Upper lobe of left lung (tissue), 6 donors: ENCODE measurements at regions not wholly inside any gene's neighbourhood (a gene's known extent, or its start where the extent isn't known, plus 50 kb on each side); places are given as distances from the start of the nearest gene placed in this dataset.

Source experiments
- ATAC-seq, 2 donors: fragments of 200-7000 bp; cut with Tn5 transposase; one replicate each; pipeline ENCODE4 v1.9.1; 2022; ENCODE audit warnings: mild to moderate bottlenecking in 2 of 2, moderate library complexity in 2 of 2; ENCODE audit not compliant: low FRiP score in 2 of 2
- DNase-seq, 2 donors: peaks; one replicate each; pipeline ENCODE4 v3.0.0-alpha.2; 2019 to 2020
- H3K27ac ChIP-seq, 4 donors: fragments of 200-600 bp; sonication (generic); one replicate each; pipeline ENCODE4 v1.5.1; 2016 to 2019
- H3K27me3 ChIP-seq, 4 donors: fragments of 200-600 bp; sonication (generic); one replicate each; pipeline ENCODE4 v1.5.1; 2017 to 2019
- H3K36me3 ChIP-seq, 4 donors: fragments of 200-600 bp; sonication (generic); one replicate each; pipeline ENCODE4 v1.5.1; 2016 to 2019
- H3K4me1 ChIP-seq, 4 donors: fragments of 200-600 bp; sonication (generic); one replicate each; pipeline ENCODE4 v1.5.1; 2018 to 2019
- H3K4me3 ChIP-seq, 4 donors: fragments of 200-600 bp; sonication (generic); one replicate each; pipeline ENCODE4 v1.5.1; 2017 to 2019; ENCODE audit warnings: mild to moderate bottlenecking in 2 of 4, moderate library complexity in 1 of 4
- H3K9me3 ChIP-seq, 4 donors: fragments of 200-600 bp; sonication (generic); one replicate each; pipeline ENCODE4 v1.5.1; 2018 to 2019
- EP300 ChIP-seq, 4 donors: sonication (generic); formaldehyde crosslinking; IDR thresholded peaks; one replicate each; pipeline ENCODE4 v1.5.1; 2017; ENCODE audit warnings: antibody characterized with exemption in 4 of 4, control low read depth in 2 of 4
- POLR2A ChIP-seq, 4 donors: fragments of 450-650 bp; IDR thresholded peaks; one replicate each; pipeline ENCODE4 v1.5.1; 2016 to 2017; ENCODE audit warnings: antibody characterized with exemption in 4 of 4, mild to moderate bottlenecking in 2 of 4
- POLR2AphosphoS5 ChIP-seq, 2 donors: sonication (generic); formaldehyde crosslinking; IDR thresholded peaks; one replicate each; pipeline ENCODE4 v1.5.1; 2017; ENCODE audit warnings: antibody characterized with exemption in 2 of 2
- WGBS, 2 donors: methylation state at CpG; one replicate each; pipeline ENCODE4 v1.1.5; 2017 to 2018; 5-methylcytosine and 5-hydroxymethylcytosine counted together
- TF ChIP-seq, protein P1 (sequence below), 6 experiments: fragments of 450-650 bp in 4 of 6; fragments of 200-600 bp in 2 of 6; sonication (generic) in 2 of 6; IDR thresholded peaks; one replicate each; pipeline ENCODE4 v1.5.1; 2016 to 2019; ENCODE audit warnings: antibody characterized with exemption in 6 of 6
- donor health status: DM: no; HTN: no; CAD: no; lungs with moderate emphysema.
- donor health status: DM: no; HTN: yes; CAD: no; lungs with severe emphysema.

DNA sequence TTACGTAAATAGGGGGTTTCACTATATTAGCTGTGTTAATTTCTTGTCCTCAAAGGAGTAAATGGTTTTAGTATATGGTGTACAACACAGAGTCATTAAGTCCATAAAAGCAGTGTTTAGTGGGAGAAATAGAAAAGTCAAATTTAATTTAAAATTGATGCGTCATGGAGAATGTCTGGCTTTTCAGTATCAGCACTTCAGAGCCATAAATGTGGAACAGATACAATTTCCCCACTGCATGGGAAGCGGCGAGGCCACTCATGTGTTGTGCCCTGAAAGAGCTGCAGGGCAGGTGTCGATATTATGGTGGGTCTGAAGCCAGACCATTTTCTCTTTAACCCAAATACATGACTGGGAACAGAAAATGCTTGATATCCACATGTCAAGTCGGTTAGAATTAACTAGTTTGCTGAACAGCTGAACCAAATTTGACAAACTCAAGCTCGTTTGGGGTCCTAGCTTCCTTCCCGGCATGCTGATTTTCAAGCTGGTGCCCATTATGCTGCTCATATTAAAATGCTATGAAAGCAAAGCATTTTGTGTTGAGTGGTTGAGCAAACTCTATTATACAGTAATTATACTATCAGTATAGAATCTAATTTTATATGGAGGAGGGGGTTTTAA is 364.6 kb upstream of the TBL1XR1 start:
- Histone ChIP-seq H3K27ac (no peak overlapping the region), H3K4me3 (no peak overlapping the region), H3K27me3 (no peaks in the 10 kb centered on the region), H3K36me3 (no peaks in the 10 kb centered on the region), H3K9me3 (no peaks in the 10 kb centered on the region), H3K4me1 (peaks cover 0 to 8% (median 0%) of the 10 kb centered on the region in 4 donors)
- DNase-seq (no peak), ATAC-seq (no peak)
- no peak for TF ChIP-seq EP300 (IDR thresholded peaks at IDR 0.05)
- TF ChIP-seq, protein P1, sequence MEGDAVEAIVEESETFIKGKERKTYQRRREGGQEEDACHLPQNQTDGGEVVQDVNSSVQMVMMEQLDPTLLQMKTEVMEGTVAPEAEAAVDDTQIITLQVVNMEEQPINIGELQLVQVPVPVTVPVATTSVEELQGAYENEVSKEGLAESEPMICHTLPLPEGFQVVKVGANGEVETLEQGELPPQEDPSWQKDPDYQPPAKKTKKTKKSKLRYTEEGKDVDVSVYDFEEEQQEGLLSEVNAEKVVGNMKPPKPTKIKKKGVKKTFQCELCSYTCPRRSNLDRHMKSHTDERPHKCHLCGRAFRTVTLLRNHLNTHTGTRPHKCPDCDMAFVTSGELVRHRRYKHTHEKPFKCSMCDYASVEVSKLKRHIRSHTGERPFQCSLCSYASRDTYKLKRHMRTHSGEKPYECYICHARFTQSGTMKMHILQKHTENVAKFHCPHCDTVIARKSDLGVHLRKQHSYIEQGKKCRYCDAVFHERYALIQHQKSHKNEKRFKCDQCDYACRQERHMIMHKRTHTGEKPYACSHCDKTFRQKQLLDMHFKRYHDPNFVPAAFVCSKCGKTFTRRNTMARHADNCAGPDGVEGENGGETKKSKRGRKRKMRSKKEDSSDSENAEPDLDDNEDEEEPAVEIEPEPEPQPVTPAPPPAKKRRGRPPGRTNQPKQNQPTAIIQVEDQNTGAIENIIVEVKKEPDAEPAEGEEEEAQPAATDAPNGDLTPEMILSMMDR (IDR thresholded peaks at IDR 0.05), result no peak
- 94 to 97% methylated on average over 8 of the region's 8 CpGs for WGBS, 2 donors

DNA sequence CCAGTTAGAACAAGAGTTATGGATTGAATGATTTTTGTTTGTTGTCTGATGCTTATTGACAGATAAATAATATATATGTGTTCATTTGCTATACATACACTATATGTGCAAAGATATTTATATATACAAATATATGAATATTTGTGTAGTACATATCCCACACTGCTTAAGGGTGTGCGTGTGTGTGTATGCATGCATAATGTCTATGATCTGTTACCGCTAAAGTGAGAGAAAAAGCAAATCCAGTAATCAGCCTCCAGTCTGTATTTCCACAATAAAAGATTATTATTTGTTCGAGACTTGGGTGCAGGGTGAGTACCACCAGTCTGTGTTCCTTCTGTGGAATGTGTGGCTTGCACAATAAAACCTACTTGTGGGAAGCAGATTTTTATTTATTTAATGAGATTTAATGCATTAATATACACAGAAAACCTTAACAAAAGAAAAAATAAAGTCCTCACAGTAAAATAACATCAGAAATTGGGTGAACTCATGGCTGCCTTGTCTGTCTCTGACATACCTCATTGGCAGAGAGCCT is 366.0 kb upstream of the TBL1XR1 start:
- no peak overlapping the region for H3K4me3 ChIP-seq
- no peaks in the 10 kb centered on the region for H3K27me3 ChIP-seq
- DNase-seq, result no peak
- no peak overlapping the region for H3K27ac ChIP-seq
- WGBS, 2 donors, result 81 to 90% methylated on average over 3 of the region's 3 CpGs
- peaks cover 0 to 8% (median 0%) of the 10 kb centered on the region in 4 donors for H3K4me1 ChIP-seq
- ATAC-seq, result no peak
- no peaks in the 10 kb centered on the region for H3K36me3 ChIP-seq
- TF ChIP-seq POLR2A (IDR thresholded peaks at IDR 0.05) (no peak), EP300 (IDR thresholded peaks at IDR 0.05) (no peak), POLR2AphosphoS5 (IDR thresholded peaks at IDR 0.05) (no peak)
- TF ChIP-seq, protein P1 (IDR thresholded peaks at IDR 0.05), result no peak
- H3K9me3 ChIP-seq, result no peaks in the 10 kb centered on the region

DNA sequence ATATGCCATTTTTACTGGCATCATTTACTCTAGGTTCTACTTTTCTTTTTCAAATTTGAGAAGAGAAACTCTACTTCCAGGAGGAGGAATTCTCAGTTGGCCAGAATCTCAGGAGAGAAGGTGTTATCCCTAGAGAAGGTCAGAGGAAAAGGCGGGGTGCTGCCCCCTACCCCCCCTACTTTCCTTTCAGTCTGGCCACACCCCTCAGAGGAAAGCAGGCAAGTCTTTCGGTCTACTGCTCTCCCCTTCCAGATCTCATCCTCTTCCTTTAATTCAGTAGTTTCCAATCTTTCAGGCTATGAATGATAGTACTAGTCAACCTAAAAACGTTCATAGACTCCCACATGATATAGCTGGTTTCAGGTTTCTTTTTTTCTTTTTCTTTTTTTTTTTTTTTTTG is 366.5 kb upstream of the TBL1XR1 start:
- DNase-seq (no peak), ATAC-seq (no peak)
- Histone ChIP-seq H3K36me3 (no peaks in the 10 kb centered on the region), H3K9me3 (no peaks in the 10 kb centered on the region), H3K4me1 (peaks cover 0 to 8% (median 0%) of the 10 kb centered on the region in 4 donors), H3K27me3 (no peaks in the 10 kb centered on the region), H3K27ac (no peak overlapping the region), H3K4me3 (no peak overlapping the region)
- TF ChIP-seq, protein P1 (IDR thresholded peaks at IDR 0.05), result no peak
- TF ChIP-seq POLR2A (IDR thresholded peaks at IDR 0.05), result no peak
- TF ChIP-seq POLR2AphosphoS5 (IDR thresholded peaks at IDR 0.05), result no peak
- TF ChIP-seq EP300 (IDR thresholded peaks at IDR 0.05), result no peak
- WGBS, 2 donors, result 38 to 51% methylated on average over 3 of the region's 3 CpGs

DNA sequence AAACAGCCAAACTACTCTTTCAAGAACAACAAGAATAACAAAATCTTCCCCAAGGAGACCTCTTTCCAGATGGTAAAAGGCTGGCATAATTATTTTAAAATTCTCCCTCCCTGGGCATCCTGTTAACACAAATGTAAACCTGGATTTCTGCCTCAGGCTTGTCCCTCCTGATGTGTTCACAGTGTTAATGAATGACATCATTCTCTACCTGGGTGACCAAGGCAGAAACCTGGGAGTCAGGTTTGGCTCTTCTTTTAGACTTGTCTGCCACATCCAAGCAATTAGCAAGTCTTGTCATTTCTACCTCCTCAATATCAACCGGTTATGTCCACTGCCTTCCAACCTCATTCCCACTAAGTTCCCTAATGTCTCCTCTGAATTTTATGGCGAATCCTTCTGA is 368.7 kb upstream of the TBL1XR1 start:
- H3K4me3 ChIP-seq, result no peak overlapping the region

More for the DNA sequence above, 368.7 kb upstream of the TBL1XR1 start:
- no peak overlapping the region for H3K27ac ChIP-seq
- H3K9me3 ChIP-seq, result no peaks in the 10 kb centered on the region
- H3K36me3 ChIP-seq, result no peaks in the 10 kb centered on the region
- DNase-seq (no peak), ATAC-seq (no peak)
- TF ChIP-seq EP300 (IDR thresholded peaks at IDR 0.05) (no peak), POLR2AphosphoS5 (IDR thresholded peaks at IDR 0.05) (no peak), POLR2A (IDR thresholded peaks at IDR 0.05) (no peak)
- TF ChIP-seq, protein P1 (IDR thresholded peaks at IDR 0.05), result no peak
- 92 to 98% methylated on average over 2 of the region's 2 CpGs for WGBS, 2 donors
- H3K4me1 ChIP-seq, result peaks cover 0 to 15% (median 8%) of the 10 kb centered on the region in 4 donors
- no peaks in the 10 kb centered on the region for H3K27me3 ChIP-seq
